Motor neuron (in vitro differentiated cells): ENCODE measurements at regions not wholly inside any gene's neighbourhood (a gene's known extent, or its start where the extent isn't known, plus 50 kb on each side); places are given as distances from the start of the nearest gene placed in this dataset.
A peak's percentile ranks its signal among the peaks of the same experiment; 100 is the strongest.

Experiments used
- ATAC-seq, 8 experiments: fragments of 200-7000 bp; cut with Tn5 transposase; replicated peaks in 6 of 8; 2 replicates each; pipeline ENCODE4 v1.8.0; 2021; ENCODE audit warnings: mild to moderate bottlenecking in 8 of 8, moderate library complexity in 8 of 8
- H3K27ac ChIP-seq, 2 donors: fragments of 250-450 bp; sonication (Bioruptor Pico); 2 replicates each; pipeline ENCODE4 v1.9.0; 2021; ENCODE audit warnings: antibody characterized with exemption in 2 of 2, mild to moderate bottlenecking in 2 of 2, moderate library complexity in 1 of 2
- H3K4me1 ChIP-seq, 2 donors: fragments of 250-450 bp; sonication (Bioruptor Pico); replicated peaks in 1 of 2; 2 replicates each; pipeline ENCODE4 v1.6.1; 2021; ENCODE audit warnings: antibody characterized with exemption in 2 of 2, mild to moderate bottlenecking in 2 of 2, moderate library complexity in 1 of 2
- H3K4me3 ChIP-seq, 5 donors: fragments of 250-450 bp; sonication (Bioruptor Pico); 2 replicates each; pipeline ENCODE4 v1.9.0; 2021; ENCODE audit warnings: antibody characterized with exemption in 5 of 5, mild to moderate bottlenecking in 5 of 5, moderate library complexity in 4 of 5
- WGBS, 10 experiments: fragments of 450-650 bp; shearing (Covaris generic); methylation state at CpG; one replicate each; pipeline ENCODE4 v1.0.0; 2022; 5-methylcytosine and 5-hydroxymethylcytosine counted together
- in situ Hi-C, 9 experiments: fragments of 400-800 bp; cut with MboI; loops; one replicate each; pipeline ENCODE4 v1.15.0; 2021; ENCODE audit warnings: low sequenced_read_pairs in 9 of 9, low pct_unique_long_range_greater_than_20kb in 2 of 9; ENCODE audit not compliant: unreplicated experiment in 9 of 9

DNA sequence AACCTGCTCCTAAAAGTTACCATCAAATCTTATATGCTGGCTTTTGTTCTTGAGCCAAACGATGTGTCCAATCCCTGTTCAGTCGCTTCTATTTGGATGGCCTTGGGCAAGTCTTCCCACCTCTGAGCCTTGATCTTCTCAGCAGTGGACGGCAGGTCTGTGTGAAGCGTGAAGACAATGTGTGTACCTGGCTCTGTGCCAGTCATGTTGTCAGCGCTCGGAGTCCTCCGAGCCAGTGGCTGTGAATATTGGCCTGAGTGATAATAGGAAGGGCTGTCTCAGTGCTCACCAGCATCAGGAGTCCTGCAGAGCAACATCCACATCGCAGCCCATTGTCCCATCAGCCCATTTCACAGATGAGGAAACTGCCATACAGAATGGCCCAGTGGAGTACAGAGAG lies 219.0 kb downstream of the CDC5L start:
- 0 to 100% (median 49%) methylated on average over 1 to 6 of the region's 8 CpGs; no CpG with 5 or more reads in 4 of the 10 experiments for WGBS, 10 experiments
- in situ Hi-C loops, result no loop called here
- H3K4me1 ChIP-seq, result no peaks in the 10 kb centered on the region
- H3K4me3 ChIP-seq, result no peak overlapping the region
- ATAC-seq, result peak in 3 of 8 experiments; percentile 76 to 94 (median 81)
- H3K27ac ChIP-seq, result no peak overlapping the region

DNA sequence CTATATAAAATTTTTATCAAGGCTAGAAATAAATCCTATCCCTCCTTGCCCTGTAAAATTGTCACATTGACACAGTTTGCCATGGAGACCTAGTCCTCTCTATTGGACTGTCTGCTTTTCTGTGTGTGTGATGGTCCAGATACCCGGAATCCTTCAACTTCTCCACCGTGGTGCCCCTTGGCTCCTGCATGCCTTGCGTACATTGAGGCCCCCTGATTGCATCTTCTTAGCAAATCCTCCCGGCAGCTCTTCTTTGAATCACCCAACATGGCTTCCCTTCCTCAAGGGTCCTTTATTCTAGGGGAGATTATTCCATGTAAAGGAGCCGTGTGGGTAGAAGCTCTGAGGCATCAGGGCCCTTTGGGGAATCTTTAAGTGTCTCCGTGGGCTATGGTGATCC lies 219.5 kb downstream of the CDC5L start:
- WGBS, 10 experiments, result 47 to 100% (median 80%) methylated on average over 1 to 5 of the region's 6 CpGs; no CpG with 5 or more reads in 6 of the 10 experiments
- Histone ChIP-seq H3K4me3 (no peak overlapping the region), H3K27ac (no peak overlapping the region), H3K4me1 (no peaks in the 10 kb centered on the region)
- in situ Hi-C loops, result no loop called here
- ATAC-seq, result no peak

DNA sequence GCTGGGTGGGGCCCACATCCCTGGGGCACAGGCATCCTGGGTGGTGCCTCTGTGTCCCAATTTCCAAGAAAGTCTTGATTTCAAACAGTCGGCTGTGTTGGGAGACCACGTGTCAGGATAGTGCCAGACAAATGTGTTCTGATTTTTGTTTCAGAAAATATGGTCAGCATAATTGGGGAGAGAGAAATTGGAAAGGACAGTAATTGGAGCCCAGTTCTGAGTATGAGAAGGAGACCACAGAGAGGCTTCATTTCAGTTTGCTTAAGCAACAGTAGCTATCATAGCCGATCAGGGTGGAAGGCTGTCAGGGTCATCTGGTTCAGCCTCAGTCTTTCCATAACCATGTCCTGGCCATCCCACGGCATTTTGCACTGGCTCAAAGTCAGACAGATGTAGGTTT lies 220.7 kb downstream of the CDC5L start:
- Histone ChIP-seq H3K4me3 (no peak overlapping the region), H3K4me1 (no peaks in the 10 kb centered on the region), H3K27ac (no peak overlapping the region)
- ATAC-seq, result peak in 2 of 8 experiments; percentile 29 to 47
- 0 to 100% (median 80%) methylated on average over 1 to 4 of the region's 4 CpGs; no CpG with 5 or more reads in 4 of the 10 experiments for WGBS, 10 experiments
- in situ Hi-C loops, result no loop called here

DNA sequence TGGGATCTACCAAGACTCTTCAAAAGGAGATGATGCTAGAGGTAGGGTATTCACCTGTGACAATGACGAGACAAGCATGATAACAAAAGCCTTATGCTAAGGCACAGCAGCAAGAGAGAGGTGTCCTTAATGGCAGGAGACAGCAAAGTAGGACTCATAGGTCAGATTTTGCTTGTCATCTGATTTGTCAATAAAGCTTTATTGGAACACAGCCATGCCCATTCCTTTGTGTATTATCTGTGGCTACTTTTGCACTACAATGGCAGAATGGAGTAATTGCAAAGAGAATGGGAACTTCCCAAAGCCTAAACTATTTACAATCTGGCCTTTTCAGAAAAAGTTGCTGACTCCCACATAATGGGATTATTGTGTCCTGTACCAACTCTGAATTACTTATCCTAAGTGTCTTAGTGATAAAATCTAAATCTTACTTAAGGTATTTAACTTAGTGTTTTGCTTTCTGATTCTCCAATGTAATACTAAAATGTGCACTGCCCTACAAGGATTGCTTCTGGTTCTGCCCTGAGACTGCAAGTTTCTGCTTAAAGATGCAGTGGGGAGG lies 221.6 kb downstream of the CDC5L start:
- WGBS, 10 experiments, result 40 to 100% (median 83%) methylated on average over 1 of the region's 1 CpG; no CpG with 5 or more reads in 3 of the 10 experiments

DNA sequence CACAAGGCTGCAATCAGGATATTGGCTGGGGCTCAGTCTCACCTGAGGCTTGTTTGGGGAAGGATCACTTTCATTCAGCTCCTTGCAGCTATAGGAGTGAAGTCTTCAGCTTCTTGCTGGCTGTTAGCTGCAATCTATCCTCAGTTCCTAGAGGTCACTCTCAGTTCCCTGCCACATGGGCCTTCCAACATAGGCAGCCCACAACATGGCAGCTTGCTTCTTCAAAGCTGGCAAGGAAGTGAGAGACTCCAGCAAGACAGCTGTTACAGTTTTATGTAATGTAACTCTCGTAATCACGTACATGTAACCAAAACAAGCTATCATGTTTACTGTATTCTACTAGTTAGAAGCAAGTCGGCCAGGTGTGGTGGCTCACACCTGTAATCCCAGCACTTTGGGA lies 226.9 kb downstream of the CDC5L start:
- H3K4me1 ChIP-seq, result no peaks in the 10 kb centered on the region
- no peak overlapping the region for H3K27ac ChIP-seq
- ATAC-seq, result no peak
- in situ Hi-C loops, result no loop called here
- WGBS, 10 experiments, result 86 to 100% (median 100%) methylated on average over 2 to 3 of the region's 3 CpGs; no CpG with 5 or more reads in 7 of the 10 experiments
- H3K4me3 ChIP-seq, result no peak overlapping the region

More for the DNA sequence above, 221.6 kb downstream of the CDC5L start:
- Histone ChIP-seq H3K27ac (no peak overlapping the region), H3K4me3 (no peak overlapping the region), H3K4me1 (no peaks in the 10 kb centered on the region)
- in situ Hi-C loops, result no loop called here
- no peak for ATAC-seq

DNA sequence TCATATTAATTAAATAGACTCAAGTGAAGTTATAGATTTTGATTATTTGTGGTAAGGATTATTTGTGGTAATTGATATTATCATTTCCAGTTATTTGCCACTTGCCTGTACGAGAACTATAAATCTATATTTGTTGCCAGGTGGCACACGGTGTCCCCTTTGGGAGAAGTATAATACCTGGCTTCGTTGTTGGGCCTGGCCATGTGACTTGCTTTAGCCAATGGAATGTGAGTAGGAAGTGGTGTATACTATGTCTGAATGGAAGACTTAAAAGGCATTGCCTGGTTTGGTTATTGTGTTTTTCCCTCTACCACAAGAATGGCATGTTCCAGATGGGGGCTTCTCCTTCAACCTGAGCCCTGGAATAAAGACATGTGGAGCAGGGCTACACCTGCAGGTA lies 228.1 kb downstream of the CDC5L start:
- no peak for ATAC-seq
- no peak overlapping the region for H3K27ac ChIP-seq
- H3K4me1 ChIP-seq, result no peaks in the 10 kb centered on the region
- in situ Hi-C loops, result no loop called here
- 0 to 100% (median 69%) methylated on average over 1 to 3 of the region's 3 CpGs for WGBS, 10 experiments
- no peak overlapping the region for H3K4me3 ChIP-seq

DNA sequence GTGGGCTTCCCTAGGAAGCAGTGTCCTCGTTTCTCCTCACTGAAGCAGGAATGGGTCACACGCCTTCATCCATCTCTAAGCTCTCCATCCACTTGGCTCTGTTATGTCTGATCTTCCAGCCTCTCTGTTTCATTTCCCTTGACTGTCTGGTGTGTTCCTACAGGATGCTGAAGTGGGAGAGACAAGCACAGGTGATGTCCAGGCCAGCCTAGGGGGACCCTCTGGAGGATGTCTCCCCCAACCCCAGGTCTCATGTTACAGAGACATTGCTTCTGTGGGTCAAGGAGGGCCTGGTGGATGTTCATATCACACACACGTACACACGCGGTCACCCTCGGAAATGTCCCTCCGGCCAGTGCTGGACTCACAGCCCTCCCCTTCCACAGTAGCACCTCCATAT lies 229.9 kb downstream of the CDC5L start:
- Histone ChIP-seq H3K4me1 (no peaks in the 10 kb centered on the region), H3K4me3 (no peak overlapping the region), H3K27ac (no peak overlapping the region)
- in situ Hi-C loops, result no loop called here
- no peak for ATAC-seq
- 0 to 89% (median 76%) methylated on average over 1 to 4 of the region's 7 CpGs; no CpG with 5 or more reads in 3 of the 10 experiments for WGBS, 10 experiments

DNA sequence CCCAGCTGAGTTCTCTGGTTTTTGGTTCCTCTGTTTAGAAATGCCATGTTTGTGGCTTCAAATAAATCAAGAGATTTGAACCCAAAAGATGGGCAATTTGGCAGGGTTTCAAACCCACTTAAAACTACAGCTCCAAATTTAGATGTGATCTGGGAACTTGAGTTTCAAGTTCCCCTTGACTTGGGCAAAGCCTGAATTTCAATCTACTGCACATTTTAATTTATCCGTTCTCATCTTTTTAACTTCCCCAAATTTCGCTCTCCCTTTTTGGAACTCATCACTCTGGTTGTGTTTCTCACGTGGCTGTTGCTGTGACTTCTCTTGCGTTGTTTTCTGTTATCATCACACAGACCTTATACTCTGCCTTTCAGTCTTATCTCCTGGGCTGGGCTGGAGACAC lies 230.9 kb downstream of the CDC5L start:
- ATAC-seq, result no peak
- WGBS, 10 experiments, result 20 to 100% (median 69%) methylated on average over 1 to 4 of the region's 4 CpGs; no CpG with 5 or more reads in 1 of the 10 experiments
- Histone ChIP-seq H3K4me1 (no peaks in the 10 kb centered on the region), H3K27ac (no peak overlapping the region), H3K4me3 (no peak overlapping the region)
- in situ Hi-C loops, result no loop called here

DNA sequence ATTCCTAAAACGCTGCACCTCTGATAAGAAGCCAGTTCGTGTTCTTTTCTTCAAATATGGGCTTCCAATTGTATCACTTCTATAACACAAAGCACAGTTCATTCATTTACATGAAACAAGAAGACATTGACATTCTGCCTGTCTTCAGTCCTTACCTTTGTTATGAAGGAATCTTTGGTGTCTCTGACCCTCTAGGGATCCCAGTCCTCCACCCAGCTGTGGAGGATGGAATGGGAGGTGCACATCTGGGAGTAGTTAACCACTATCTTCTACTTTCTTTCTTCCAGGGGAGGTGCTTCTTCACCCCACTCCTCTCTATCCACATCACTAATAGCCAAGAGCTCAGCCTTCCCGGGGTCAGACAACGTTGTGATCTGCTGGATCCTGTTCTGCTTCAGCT lies 233.4 kb downstream of the CDC5L start:
- Histone ChIP-seq H3K4me3 (no peak overlapping the region), H3K27ac (no peak overlapping the region), H3K4me1 (peaks cover 9 to 12% of the 10 kb centered on the region in 2 donors)
- no peak for ATAC-seq
- in situ Hi-C loops, result no loop called here
- 40 to 92% (median 50%) methylated on average over 1 to 4 of the region's 4 CpGs; no CpG with 5 or more reads in 1 of the 10 experiments for WGBS, 10 experiments

DNA sequence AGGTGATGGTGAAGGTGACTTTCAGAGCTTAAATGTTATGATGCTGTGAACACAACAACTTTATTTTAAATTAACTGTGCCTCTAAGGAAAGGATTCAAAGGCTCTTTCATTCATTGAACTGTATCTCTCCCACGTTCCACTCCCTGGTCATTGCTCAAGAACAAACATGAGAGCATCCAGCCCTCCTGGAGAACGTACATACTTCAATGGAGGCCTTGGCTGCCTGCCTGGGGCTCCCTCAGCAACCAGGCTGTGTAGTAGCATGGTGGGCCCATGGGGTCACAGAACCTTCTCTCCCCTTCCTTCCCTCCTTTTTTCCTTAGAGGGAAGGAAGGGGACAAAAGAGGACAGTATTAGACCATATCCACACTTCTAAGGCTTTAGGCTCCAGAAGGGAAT lies 234.3 kb downstream of the CDC5L start:
- in situ Hi-C loops, result no loop called here
- H3K4me3 ChIP-seq, result no peak overlapping the region
- 78 to 89% (median 83%) methylated on average over 1 to 2 of the region's 2 CpGs; no CpG with 5 or more reads in 5 of the 10 experiments for WGBS, 10 experiments

DNA sequence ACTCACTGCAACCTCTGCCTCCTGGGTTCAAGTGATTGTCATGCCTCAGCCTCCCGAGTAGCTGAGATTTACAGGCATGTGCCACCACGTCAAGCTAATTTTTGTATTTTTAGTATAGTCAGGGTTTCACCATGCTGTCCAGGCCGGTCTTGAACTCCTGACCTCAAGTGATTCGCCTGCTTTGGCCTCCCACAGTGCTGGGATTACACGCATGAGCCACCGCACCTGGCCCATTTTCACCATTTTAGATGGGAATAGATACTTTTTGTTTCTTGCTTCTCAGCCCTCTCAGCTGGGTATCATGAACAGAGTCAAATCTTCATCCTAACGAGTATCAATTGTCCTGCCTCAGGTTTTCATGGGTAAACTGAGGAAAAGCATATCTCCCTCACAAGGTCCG lies 235.0 kb downstream of the CDC5L start:
- Histone ChIP-seq H3K27ac (no peak overlapping the region), H3K4me3 (no peak overlapping the region), H3K4me1 (peaks cover 9 to 12% of the 10 kb centered on the region in 2 donors)
- no peak for ATAC-seq
- 53 to 100% (median 76%) methylated on average over 1 to 7 of the region's 8 CpGs; no CpG with 5 or more reads in 1 of the 10 experiments for WGBS, 10 experiments
- in situ Hi-C loops, result no loop called here

More for the DNA sequence above, 234.3 kb downstream of the CDC5L start:
- Histone ChIP-seq H3K27ac (no peak overlapping the region), H3K4me1 (peaks cover 9 to 12% of the 10 kb centered on the region in 2 donors)
- peak in 1 of 8 experiments; percentile 75 for ATAC-seq

DNA sequence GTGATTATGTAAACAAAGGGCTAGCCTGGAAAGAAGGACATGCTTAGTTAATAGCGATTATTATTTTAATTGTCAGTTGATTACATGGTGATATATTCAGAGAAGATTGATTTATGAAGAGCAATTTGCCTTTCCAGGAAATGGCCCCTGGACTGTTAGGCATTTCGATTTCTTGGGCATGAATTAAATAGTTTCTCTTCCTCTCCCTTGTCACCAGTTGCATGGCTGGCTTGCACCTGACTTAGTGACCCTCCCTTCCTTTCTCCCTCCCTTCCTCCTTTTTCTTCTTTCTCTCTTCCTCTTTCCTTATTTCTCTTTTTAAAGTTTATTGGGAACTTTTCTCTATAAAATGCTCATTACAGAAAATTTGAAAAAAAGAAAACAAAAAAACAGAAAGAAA lies 235.4 kb downstream of the CDC5L start:
- no peak overlapping the region for H3K27ac ChIP-seq
- no peak overlapping the region for H3K4me3 ChIP-seq
- H3K4me1 ChIP-seq, result peaks cover 9 to 12% of the 10 kb centered on the region in 2 donors
- in situ Hi-C loops, result no loop called here
- 61 to 92% (median 72%) methylated on average over 1 to 2 of the region's 2 CpGs for WGBS, 10 experiments
- ATAC-seq, result no peak

DNA sequence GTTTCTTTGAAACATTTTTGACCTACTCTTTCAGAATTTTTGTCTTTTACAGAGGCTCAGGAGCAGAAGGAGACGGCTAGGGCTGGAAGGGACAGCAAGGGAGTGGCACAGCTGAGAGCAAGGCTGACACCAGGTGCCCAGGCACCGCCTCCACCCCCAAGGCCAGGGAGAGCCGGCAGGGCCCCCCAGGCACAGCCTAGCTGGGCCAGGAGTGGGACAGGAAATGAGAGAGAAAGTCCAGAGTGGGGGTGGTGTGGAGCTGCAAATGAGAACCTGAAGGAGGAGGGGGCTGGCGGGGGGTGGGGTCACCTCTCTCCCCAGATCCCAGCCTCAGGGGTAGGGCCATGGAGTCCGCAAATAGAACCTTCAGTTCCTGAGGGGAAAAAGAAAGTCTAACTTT lies 236.7 kb downstream of the CDC5L start:
- WGBS, 10 experiments, result 0 to 100% (median 60%) methylated on average over 1 to 2 of the region's 5 CpGs; no CpG with 5 or more reads in 7 of the 10 experiments
- H3K27ac ChIP-seq, result no peak overlapping the region
- ATAC-seq, result peak in 1 of 8 experiments; percentile 27
- H3K4me3 ChIP-seq, result no peak overlapping the region
- H3K4me1 ChIP-seq, result peaks cover 9 to 12% of the 10 kb centered on the region in 2 donors
- in situ Hi-C loops, result no loop called here
